K562 (cell line): ENCODE measurements at regions not wholly inside any gene's neighbourhood (a gene's known extent, or its start where the extent isn't known, plus 50 kb on each side); places are given as distances from the start of the nearest gene placed in this dataset.

Experiments used
- MAX ChIP-seq: sonication (generic); formaldehyde crosslinking; IDR thresholded peaks from 2 replicates; pipeline ENCODE4 v1.9.0; 2022; ENCODE audit warnings: mild to moderate bottlenecking, missing genetic modification reagents
- NFYB ChIP-seq: IDR thresholded peaks from 2 replicates; pipeline ENCODE4 v1.6.1; 2011; ENCODE audit warnings: mild to moderate bottlenecking, moderate library complexity; ENCODE audit not compliant: insufficient read length; ENCODE audit errors: extremely low read depth
- PCBP1 ChIP-seq: fragments of 200-400 bp; formaldehyde crosslinking; IDR thresholded peaks from 2 replicates; pipeline ENCODE4 v1.6.1; 2018; ENCODE audit warnings: mild to moderate bottlenecking, low read depth, low read length; ENCODE audit not compliant: poor library complexity, severe bottlenecking
- RFX1 ChIP-seq: fragments of 450-650 bp; IDR thresholded peaks from 2 replicates; pipeline ENCODE4 v1.6.1; 2016; ENCODE audit warnings: mild to moderate bottlenecking, moderate library complexity

GRCh38 chr13:50617134-50617721 lies 226.3 kb downstream of the DLEU7 start:
- TF ChIP-seq NFYB (no peak), MAX (no peak), PCBP1 (no peak), RFX1 (no peak)
